Upper lobe of left lung (tissue), 6 donors: ENCODE measurements at regions not wholly inside any gene's neighbourhood (a gene's known extent, or its start where the extent isn't known, plus 50 kb on each side); places are given as distances from the start of the nearest gene placed in this dataset.
"Not testable (repeated sequence)": the region's sequence is repeated elsewhere in the genome, so short reads cannot be mapped to it uniquely, and the experiment has no call there.

Source experiments
- ATAC-seq, 2 donors: fragments of 200-7000 bp; cut with Tn5 transposase; one replicate each; pipeline ENCODE4 v1.9.1; 2022; ENCODE audit warnings: mild to moderate bottlenecking in 2 of 2, moderate library complexity in 2 of 2; ENCODE audit not compliant: low FRiP score in 2 of 2
- DNase-seq, 2 donors: peaks; one replicate each; pipeline ENCODE4 v3.0.0-alpha.2; 2019 to 2020
- H3K27ac ChIP-seq, 4 donors: fragments of 200-600 bp; sonication (generic); one replicate each; pipeline ENCODE4 v1.5.1; 2016 to 2019
- H3K27me3 ChIP-seq, 4 donors: fragments of 200-600 bp; sonication (generic); one replicate each; pipeline ENCODE4 v1.5.1; 2017 to 2019
- H3K36me3 ChIP-seq, 4 donors: fragments of 200-600 bp; sonication (generic); one replicate each; pipeline ENCODE4 v1.5.1; 2016 to 2019
- H3K4me1 ChIP-seq, 4 donors: fragments of 200-600 bp; sonication (generic); one replicate each; pipeline ENCODE4 v1.5.1; 2018 to 2019
- H3K4me3 ChIP-seq, 4 donors: fragments of 200-600 bp; sonication (generic); one replicate each; pipeline ENCODE4 v1.5.1; 2017 to 2019; ENCODE audit warnings: mild to moderate bottlenecking in 2 of 4, moderate library complexity in 1 of 4
- H3K9me3 ChIP-seq, 4 donors: fragments of 200-600 bp; sonication (generic); one replicate each; pipeline ENCODE4 v1.5.1; 2018 to 2019
- EP300 ChIP-seq, 4 donors: sonication (generic); formaldehyde crosslinking; IDR thresholded peaks; one replicate each; pipeline ENCODE4 v1.5.1; 2017; ENCODE audit warnings: antibody characterized with exemption in 4 of 4, control low read depth in 2 of 4
- POLR2A ChIP-seq, 4 donors: fragments of 450-650 bp; IDR thresholded peaks; one replicate each; pipeline ENCODE4 v1.5.1; 2016 to 2017; ENCODE audit warnings: antibody characterized with exemption in 4 of 4, mild to moderate bottlenecking in 2 of 4
- POLR2AphosphoS5 ChIP-seq, 2 donors: sonication (generic); formaldehyde crosslinking; IDR thresholded peaks; one replicate each; pipeline ENCODE4 v1.5.1; 2017; ENCODE audit warnings: antibody characterized with exemption in 2 of 2
- WGBS, 2 donors: methylation state at CpG; one replicate each; pipeline ENCODE4 v1.1.5; 2017 to 2018; 5-methylcytosine and 5-hydroxymethylcytosine counted together
- TF ChIP-seq, protein P1 (sequence below), 6 experiments: fragments of 450-650 bp in 4 of 6; fragments of 200-600 bp in 2 of 6; sonication (generic) in 2 of 6; IDR thresholded peaks; one replicate each; pipeline ENCODE4 v1.5.1; 2016 to 2019; ENCODE audit warnings: antibody characterized with exemption in 6 of 6
- donor health status: DM: no; HTN: no; CAD: no; lungs with moderate emphysema.
- donor health status: DM: no; HTN: yes; CAD: no; lungs with severe emphysema.

- ATAC-seq (peak; percentile 9 to 81), DNase-seq (peak in 1 of 2 donors; percentile 40)
- no peaks in the 10 kb centered on the region for H3K9me3 ChIP-seq
- H3K27me3 ChIP-seq, result no peaks in the 10 kb centered on the region
- peak overlapping the region; percentile 34 to 77 (median 65) for H3K27ac ChIP-seq
- TF ChIP-seq EP300 (IDR thresholded peaks at IDR 0.05) (peak in 2 of 4 donors; percentile 41 to 53), POLR2AphosphoS5 (IDR thresholded peaks at IDR 0.05) (no peak)
- WGBS, 2 donors, result 49 to 50% methylated on average over 3 of the region's 3 CpGs
- peak overlapping the region in 3 of 4 donors; percentile 0 to 32 (median 22) for H3K4me3 ChIP-seq
- peaks cover 7 to 29% (median 10%) of the 10 kb centered on the region in 4 donors for H3K4me1 ChIP-seq
- H3K36me3 ChIP-seq, result no peaks in the 10 kb centered on the region
These were observed 91.0 kb downstream of the ISX start for GRCh38 chr22:35156945-35157344.

- Histone ChIP-seq H3K36me3 (no peaks in the 10 kb centered on the region), H3K4me3 (no peak overlapping the region), H3K27me3 (no peaks in the 10 kb centered on the region), H3K4me1 (peaks cover 7 to 29% (median 10%) of the 10 kb centered on the region in 4 donors), H3K27ac (peak overlapping the region in 2 of 4 donors; percentile 23 to 34), H3K9me3 (no peaks in the 10 kb centered on the region)
- peak in 1 of 2 donors; percentile 38 for TF ChIP-seq POLR2AphosphoS5 (IDR thresholded peaks at IDR 0.05)
- no peak for TF ChIP-seq POLR2A (IDR thresholded peaks at IDR 0.05)
- TF ChIP-seq EP300 (IDR thresholded peaks at IDR 0.05), result peak in 1 of 4 donors; percentile 29
- TF ChIP-seq, protein P1, sequence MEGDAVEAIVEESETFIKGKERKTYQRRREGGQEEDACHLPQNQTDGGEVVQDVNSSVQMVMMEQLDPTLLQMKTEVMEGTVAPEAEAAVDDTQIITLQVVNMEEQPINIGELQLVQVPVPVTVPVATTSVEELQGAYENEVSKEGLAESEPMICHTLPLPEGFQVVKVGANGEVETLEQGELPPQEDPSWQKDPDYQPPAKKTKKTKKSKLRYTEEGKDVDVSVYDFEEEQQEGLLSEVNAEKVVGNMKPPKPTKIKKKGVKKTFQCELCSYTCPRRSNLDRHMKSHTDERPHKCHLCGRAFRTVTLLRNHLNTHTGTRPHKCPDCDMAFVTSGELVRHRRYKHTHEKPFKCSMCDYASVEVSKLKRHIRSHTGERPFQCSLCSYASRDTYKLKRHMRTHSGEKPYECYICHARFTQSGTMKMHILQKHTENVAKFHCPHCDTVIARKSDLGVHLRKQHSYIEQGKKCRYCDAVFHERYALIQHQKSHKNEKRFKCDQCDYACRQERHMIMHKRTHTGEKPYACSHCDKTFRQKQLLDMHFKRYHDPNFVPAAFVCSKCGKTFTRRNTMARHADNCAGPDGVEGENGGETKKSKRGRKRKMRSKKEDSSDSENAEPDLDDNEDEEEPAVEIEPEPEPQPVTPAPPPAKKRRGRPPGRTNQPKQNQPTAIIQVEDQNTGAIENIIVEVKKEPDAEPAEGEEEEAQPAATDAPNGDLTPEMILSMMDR (IDR thresholded peaks at IDR 0.05), result no peak
- 48 to 50% methylated on average over 7 of the region's 7 CpGs for WGBS, 2 donors
- no peak for DNase-seq
- ATAC-seq, result no peak
These were observed 92.4 kb downstream of the ISX start for GRCh38 chr22:35158336-35158735.

DNA sequence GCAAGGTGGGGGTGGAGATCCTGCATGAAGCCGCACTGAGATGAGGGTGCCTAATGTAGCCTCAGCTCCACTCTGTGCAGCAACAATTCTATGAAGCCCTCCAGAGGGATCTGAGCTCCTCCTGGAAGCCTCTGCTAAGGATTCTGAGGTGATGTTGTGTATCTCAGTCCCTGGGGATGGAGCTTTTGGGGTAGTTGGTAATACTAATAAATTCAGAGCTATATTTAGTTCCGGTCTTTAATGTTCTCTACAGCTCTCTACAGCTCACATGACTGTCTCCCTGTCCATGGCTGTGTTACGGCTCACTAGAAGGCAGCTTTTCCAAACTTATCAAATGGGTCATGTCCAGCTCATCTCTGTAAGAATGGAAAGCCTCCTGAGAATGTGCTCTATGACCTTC, 93.4 kb downstream of the ISX start:
- H3K4me3 ChIP-seq, result no peak overlapping the region
- H3K36me3 ChIP-seq, result no peaks in the 10 kb centered on the region
- H3K4me1 ChIP-seq, result peaks cover 7 to 29% (median 10%) of the 10 kb centered on the region in 4 donors
- H3K27me3 ChIP-seq, result no peaks in the 10 kb centered on the region
- 83 to 96% methylated on average over 3 of the region's 3 CpGs for WGBS, 2 donors
- no peaks in the 10 kb centered on the region for H3K9me3 ChIP-seq
- no peak overlapping the region for H3K27ac ChIP-seq
- DNase-seq, result no peak
- no peak for TF ChIP-seq EP300 (IDR thresholded peaks at IDR 0.05)
- TF ChIP-seq, protein P1 (IDR thresholded peaks at IDR 0.05), result no peak
- TF ChIP-seq POLR2A (IDR thresholded peaks at IDR 0.05), result no peak
- no peak for TF ChIP-seq POLR2AphosphoS5 (IDR thresholded peaks at IDR 0.05)
- no peak for ATAC-seq

DNA sequence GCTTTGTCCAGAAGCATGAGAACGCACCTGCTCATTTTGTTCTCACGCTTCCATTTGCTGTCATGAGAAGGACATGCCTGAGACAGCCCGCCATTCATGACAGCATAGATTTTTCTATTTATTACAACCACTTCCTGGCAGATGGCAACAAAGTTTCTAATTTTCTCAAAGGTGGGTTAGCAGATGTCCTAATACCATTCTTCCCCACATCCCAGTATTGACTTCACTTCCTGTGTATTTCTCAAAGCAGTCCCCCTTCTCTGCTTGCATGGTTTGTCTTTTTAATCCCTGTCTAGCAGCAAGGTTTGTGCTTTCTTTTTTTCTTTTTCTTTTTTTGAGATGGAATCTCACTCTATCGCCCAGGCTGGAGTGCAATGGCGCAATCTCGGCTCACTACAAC, 94.3 kb downstream of the ISX start:
- Histone ChIP-seq H3K9me3 (no peaks in the 10 kb centered on the region), H3K27ac (no peak overlapping the region), H3K4me1 (peaks cover 4 to 25% (median 9%) of the 10 kb centered on the region in 4 donors), H3K36me3 (no peaks in the 10 kb centered on the region), H3K27me3 (no peaks in the 10 kb centered on the region), H3K4me3 (no peak overlapping the region)
- no peak for DNase-seq
- ATAC-seq, result no peak
- no peak for TF ChIP-seq POLR2AphosphoS5 (IDR thresholded peaks at IDR 0.05)
- TF ChIP-seq EP300 (IDR thresholded peaks at IDR 0.05), result no peak
- no peak for TF ChIP-seq POLR2A (IDR thresholded peaks at IDR 0.05)
- TF ChIP-seq, protein P1 (IDR thresholded peaks at IDR 0.05), result no peak
- WGBS, 2 donors, result 76 to 78% methylated on average over 6 of the region's 6 CpGs

DNA sequence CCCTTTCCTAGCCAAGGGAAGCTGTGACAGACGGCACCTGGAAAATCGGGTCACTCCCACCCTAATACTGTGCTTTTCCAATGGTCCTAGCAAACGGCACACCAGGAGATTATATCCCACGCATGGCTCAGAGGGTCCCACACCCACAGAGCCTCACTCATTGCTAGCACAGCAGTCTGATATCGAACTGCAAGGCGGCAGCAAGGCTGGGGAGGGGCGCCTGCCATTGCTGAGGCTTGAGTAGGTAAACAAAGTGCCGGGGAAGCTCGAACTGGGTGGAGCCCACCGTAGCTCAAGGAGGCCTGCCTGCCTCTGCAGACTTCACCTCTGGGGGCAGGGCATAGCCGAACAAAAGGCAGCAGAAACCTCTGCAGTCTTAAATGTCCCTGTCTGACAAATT, 91.4 kb upstream of the HMGXB4 start:
- ATAC-seq, DNase-seq, H3K27ac ChIP-seq, H3K4me1 ChIP-seq, H3K27me3 ChIP-seq, H3K9me3 ChIP-seq, H3K4me3 ChIP-seq, H3K36me3 ChIP-seq: not testable (repeated sequence)
- 69 to 81% methylated on average over 9 to 11 of the region's 11 CpGs for WGBS, 2 donors
